ENCODE measurements at regions not wholly inside any gene's neighbourhood (a gene's known extent, or its start where the extent isn't known, plus 50 kb on each side); places are given as distances from the start of the nearest gene placed in this dataset.

- no peak for TF ChIP-seq CTCF (IDR thresholded peaks at IDR 0.05)
- Histone ChIP-seq H3K27ac (no peak overlapping the region), H3K4me3 (no peak overlapping the region)
- DNase-seq (ENCODE audit: low spot score), result no peak
These were observed 126.8 kb upstream of the SUCLG2 start for GRCh38 chr3:67781218-67781617.

DNA sequence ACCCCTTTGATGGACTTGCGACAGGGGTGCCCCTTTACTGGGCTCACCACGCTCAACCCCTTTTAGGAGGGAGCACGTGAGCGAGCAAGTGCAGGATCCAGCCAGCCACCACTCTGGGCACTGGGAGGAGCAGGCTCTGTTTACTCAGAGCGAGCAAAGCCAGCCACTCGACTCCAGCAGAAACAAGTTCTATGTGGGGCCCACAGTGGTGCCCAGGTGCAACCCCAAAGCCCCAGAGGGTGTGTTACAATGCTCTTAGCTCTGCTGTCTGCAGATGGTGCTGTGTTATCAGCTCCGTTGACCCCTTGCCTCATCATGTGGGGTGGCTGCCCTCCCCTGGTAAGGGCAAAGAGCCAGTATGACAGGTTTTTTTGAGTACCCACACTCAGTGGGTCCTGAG, 120.3 kb upstream of the SUCLG2 start:
- DNase-seq (ENCODE audit: low spot score), result no peak
- Histone ChIP-seq H3K4me3 (no peak overlapping the region), H3K27ac (no peak overlapping the region)
- no peak for TF ChIP-seq CTCF (IDR thresholded peaks at IDR 0.05)

DNA sequence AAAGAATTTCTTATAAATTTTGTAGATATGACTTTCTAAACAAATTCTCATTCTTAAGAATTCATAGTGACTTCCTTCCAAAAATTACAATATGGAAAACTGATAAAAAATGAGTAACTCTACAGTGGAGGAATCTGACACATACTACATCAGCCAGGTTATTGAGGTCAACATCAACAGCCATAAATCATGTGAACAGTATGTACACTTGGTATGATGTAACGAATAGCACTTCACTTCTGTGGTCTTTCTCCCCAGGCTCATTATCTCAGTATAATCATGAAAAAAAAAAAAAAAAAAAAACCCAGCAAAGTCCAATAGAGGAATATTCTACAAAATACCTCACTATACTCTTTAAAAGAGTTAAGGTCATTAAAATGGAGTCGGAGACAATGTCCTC, 111.2 kb upstream of the SUCLG2 start:
- no peak for TF ChIP-seq CTCF (IDR thresholded peaks at IDR 0.05)
- Histone ChIP-seq H3K4me3 (no peak overlapping the region), H3K27ac (no peak overlapping the region)
- DNase-seq (ENCODE audit: low spot score), result no peak

- TF ChIP-seq CTCF (IDR thresholded peaks at IDR 0.05), result no peak
- no peak for DNase-seq (ENCODE audit: low spot score)
- Histone ChIP-seq H3K27ac (no peak overlapping the region), H3K4me3 (no peak overlapping the region)
These were observed 90.9 kb upstream of the SUCLG2 start for GRCh38 chr3:67745296-67745695.

GRCh38 chr3:67744699-67745098, 90.3 kb upstream of the SUCLG2 start:
- no peak for DNase-seq (ENCODE audit: low spot score)
- TF ChIP-seq CTCF (IDR thresholded peaks at IDR 0.05), result no peak
- Histone ChIP-seq H3K27ac (no peak overlapping the region), H3K4me3 (no peak overlapping the region)

DNA sequence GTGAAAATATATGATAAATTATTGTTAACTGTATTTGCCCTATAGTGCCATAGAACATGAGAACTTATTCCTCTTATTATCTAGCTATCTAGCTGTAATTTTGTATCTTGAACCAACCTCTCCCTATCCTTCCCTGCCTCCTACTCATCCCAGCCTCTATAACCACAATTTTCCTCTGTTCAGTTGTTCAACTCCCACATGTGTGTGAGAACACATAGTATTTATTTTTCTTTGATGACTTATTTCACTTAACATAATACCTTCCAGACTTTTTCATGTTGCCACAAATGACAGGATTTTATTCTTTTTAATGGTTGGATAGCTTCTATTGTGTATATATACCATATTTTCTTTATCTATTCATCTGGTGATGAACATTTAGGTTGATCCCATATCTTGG, 85.4 kb upstream of the SUCLG2 start:
- DNase-seq (ENCODE audit: low spot score), result no peak
- Histone ChIP-seq H3K27ac (no peak overlapping the region), H3K4me3 (no peak overlapping the region)
- no peak for TF ChIP-seq CTCF (IDR thresholded peaks at IDR 0.05)

- no peak overlapping the region for H3K27ac ChIP-seq
- H3K4me3 ChIP-seq, result no peak overlapping the region
- DNase-seq (ENCODE audit: low spot score), result no peak
- no peak for TF ChIP-seq CTCF (IDR thresholded peaks at IDR 0.05)
These were observed 83.8 kb upstream of the SUCLG2 start for GRCh38 chr3:67737906-67738865.
